22Rv1 (cell line): ENCODE measurements at regions not wholly inside any gene's neighbourhood (a gene's known extent, or its start where the extent isn't known, plus 50 kb on each side); places are given as distances from the start of the nearest gene placed in this dataset.

Source experiments
- CTCF ChIP-seq: fragments of 450-650 bp; IDR thresholded peaks from 2 replicates; pipeline ENCODE4 v1.5.1; 2017; ENCODE audit warnings: mild to moderate bottlenecking
- ZFX ChIP-seq: fragments of 450-650 bp; IDR thresholded peaks from 2 replicates; pipeline ENCODE4 v1.6.1; 2017; ENCODE audit warnings: antibody characterized with exemption, borderline replicate concordance

GRCh38 chr13:99046851-99047250 is 69.0 kb upstream of the DOCK9 start:
- no peak for TF ChIP-seq CTCF
- TF ChIP-seq ZFX, result no peak
